Lower leg skin (tissue), 4 donors: ENCODE measurements at regions not wholly inside any gene's neighbourhood (a gene's known extent, or its start where the extent isn't known, plus 50 kb on each side); places are given as distances from the start of the nearest gene placed in this dataset.

Experiments used
- DNase-seq, 2 donors: peaks; one replicate each; pipeline ENCODE4 v3.0.0-alpha.2; 2019; ENCODE audit warnings: low spot score in 2 of 2
- H3K4me3 ChIP-seq: fragments of 200-600 bp; sonication (generic); 2 replicates; pipeline ENCODE4 v1.5.1; 2017; ENCODE audit warnings: mild to moderate bottlenecking, low read depth; ENCODE audit not compliant: poor library complexity, severe bottlenecking
- POLR2A ChIP-seq, 2 donors: fragments of 450-650 bp; IDR thresholded peaks; one replicate each; pipeline ENCODE4 v1.6.1; 2016 to 2017; ENCODE audit warnings: antibody characterized with exemption in 2 of 2, mild to moderate bottlenecking in 1 of 2, moderate library complexity in 1 of 2
- WGBS, 2 donors: methylation state at CpG; one replicate each; pipeline ENCODE4 v1.1.5; 2018; 5-methylcytosine and 5-hydroxymethylcytosine counted together
- intact Hi-C: fragments of 100-400 bp; cut with DNase I; formaldehyde crosslinking; loops from one replicate; pipeline ENCODE4 v1.15.0; 2023; ENCODE audit warnings: low total_unique reads
- TF ChIP-seq, protein P1 (sequence below), 3 donors: fragments of 450-650 bp; IDR thresholded peaks; one replicate each; pipeline ENCODE4 v1.5.1; 2016; ENCODE audit warnings: antibody characterized with exemption in 3 of 3, mild to moderate bottlenecking in 3 of 3, moderate library complexity in 2 of 3

DNA sequence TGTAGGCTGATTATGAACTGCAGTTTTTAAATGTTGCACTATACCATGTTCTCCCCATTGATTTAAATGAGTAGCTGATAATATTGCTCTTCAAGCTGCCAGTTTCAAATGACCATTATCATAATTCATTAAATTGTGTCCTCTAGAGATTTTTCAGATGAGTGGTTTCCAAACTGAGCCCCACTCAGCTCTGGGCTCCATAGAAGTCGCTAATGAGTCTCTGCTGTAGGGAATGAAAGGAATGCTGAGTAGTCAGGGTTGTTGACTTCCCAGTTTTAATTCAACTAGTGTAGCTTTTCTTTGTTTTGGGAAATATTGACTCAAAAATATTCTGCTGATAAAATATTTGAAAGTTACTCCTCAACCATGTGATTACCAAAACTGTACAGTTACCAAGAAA lies 1081.1 kb downstream of the ARAP2 start:
- WGBS, 2 donors = 57 to 79% methylated on average over 1 of the region's 1 CpG
- H3K4me3 ChIP-seq = no peak overlapping the region
- intact Hi-C loops = no loop called here
- TF ChIP-seq POLR2A (IDR thresholded peaks at IDR 0.05) = no peak
- DNase-seq = no peak

DNA sequence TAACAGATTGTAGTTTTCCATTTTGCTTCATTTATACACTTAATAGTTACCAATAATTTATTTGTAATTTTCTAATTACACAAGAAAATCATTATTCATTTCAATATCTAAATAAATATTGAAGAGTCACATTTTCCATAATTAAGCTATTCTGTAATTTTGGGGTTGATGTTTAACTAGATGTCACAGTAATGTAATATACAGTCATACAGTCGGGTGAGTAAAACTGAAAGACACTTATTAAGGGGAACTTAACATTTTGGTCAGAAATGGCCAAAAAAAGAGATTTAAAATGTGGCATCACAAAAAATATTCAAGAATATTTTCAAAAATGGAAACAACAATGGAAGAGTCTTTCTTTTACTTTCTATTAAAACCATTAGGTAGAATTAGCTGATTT lies 1080.3 kb downstream of the ARAP2 start:
- TF ChIP-seq, protein P1, sequence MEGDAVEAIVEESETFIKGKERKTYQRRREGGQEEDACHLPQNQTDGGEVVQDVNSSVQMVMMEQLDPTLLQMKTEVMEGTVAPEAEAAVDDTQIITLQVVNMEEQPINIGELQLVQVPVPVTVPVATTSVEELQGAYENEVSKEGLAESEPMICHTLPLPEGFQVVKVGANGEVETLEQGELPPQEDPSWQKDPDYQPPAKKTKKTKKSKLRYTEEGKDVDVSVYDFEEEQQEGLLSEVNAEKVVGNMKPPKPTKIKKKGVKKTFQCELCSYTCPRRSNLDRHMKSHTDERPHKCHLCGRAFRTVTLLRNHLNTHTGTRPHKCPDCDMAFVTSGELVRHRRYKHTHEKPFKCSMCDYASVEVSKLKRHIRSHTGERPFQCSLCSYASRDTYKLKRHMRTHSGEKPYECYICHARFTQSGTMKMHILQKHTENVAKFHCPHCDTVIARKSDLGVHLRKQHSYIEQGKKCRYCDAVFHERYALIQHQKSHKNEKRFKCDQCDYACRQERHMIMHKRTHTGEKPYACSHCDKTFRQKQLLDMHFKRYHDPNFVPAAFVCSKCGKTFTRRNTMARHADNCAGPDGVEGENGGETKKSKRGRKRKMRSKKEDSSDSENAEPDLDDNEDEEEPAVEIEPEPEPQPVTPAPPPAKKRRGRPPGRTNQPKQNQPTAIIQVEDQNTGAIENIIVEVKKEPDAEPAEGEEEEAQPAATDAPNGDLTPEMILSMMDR (IDR thresholded peaks at IDR 0.05) = no peak
- TF ChIP-seq POLR2A (IDR thresholded peaks at IDR 0.05) = no peak
- intact Hi-C loops = no loop called here
- 86 to 88% methylated on average over 1 of the region's 1 CpG for WGBS, 2 donors
- H3K4me3 ChIP-seq = no peak overlapping the region
- DNase-seq = no peak

DNA sequence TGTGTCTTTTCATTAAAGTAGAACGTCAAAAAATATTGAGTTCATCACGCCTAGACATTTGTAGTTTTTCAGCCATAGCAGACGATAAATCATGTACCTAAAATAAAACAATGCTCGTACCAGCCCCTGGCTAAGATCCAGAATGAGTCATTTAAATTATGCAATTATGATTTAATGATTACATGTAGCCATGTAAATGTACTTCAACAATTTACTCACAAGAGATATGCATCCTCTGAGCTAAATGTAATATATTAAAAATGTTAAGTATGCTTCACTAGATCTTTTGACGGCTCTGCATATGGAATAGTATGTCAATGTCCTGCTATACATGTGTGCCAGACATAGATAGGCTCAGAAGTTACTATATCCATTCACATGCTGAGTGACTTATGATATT lies 1077.8 kb downstream of the ARAP2 start:
- H3K4me3 ChIP-seq = no peak overlapping the region
- DNase-seq = no peak
- TF ChIP-seq, protein P1 (IDR thresholded peaks at IDR 0.05) = no peak
- TF ChIP-seq POLR2A (IDR thresholded peaks at IDR 0.05) = no peak
- WGBS, 2 donors = 35 to 47% methylated on average over 5 of the region's 5 CpGs
- intact Hi-C loops = no loop called here

DNA sequence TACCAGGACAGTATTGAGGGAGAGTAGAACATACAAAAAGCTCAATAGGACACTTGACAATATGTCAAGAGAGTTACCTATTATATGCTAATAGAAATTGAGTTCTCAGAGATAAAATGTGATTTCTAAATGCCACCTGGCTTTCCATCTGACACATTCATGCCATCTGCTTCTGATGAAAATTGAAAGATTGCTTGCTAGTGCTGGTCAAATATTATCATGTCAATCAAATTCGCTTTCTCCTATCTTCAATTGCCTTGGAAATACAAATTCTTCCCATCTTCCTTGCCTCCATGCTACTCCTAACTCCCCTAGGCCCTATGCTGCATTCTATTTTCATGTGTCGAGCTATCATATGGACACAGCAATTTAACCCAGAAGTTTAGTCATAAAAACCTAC lies 1076.9 kb downstream of the ARAP2 start:
- H3K4me3 ChIP-seq = no peak overlapping the region
- WGBS, 2 donors = 57 to 79% methylated on average over 2 of the region's 2 CpGs
- intact Hi-C loops = no loop called here
- TF ChIP-seq, protein P1 (IDR thresholded peaks at IDR 0.05) = no peak
- TF ChIP-seq POLR2A (IDR thresholded peaks at IDR 0.05) = no peak
- DNase-seq = no peak

DNA sequence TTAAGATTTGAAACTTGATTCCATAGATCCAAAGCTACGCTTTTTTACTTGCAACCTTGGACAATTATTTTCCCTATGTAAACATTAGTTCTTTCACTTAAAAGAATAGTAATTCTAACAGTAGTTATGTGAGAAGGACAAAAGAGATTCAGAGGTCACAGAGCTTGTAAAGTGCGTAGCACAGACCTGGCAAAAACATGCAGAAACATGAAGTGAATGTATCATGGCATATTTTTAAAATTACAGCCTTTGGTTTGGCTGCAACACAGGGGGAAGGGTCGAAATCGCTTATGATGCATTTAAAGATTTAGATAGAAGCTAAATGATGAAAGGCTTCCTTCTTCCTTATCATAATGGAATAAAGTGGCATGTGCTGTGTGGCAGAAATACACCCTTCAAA lies 1068.8 kb downstream of the ARAP2 start:
- WGBS, 2 donors = 45 to 46% methylated on average over 4 of the region's 4 CpGs
- no peak for TF ChIP-seq POLR2A (IDR thresholded peaks at IDR 0.05)
- TF ChIP-seq, protein P1 (IDR thresholded peaks at IDR 0.05) = no peak
- DNase-seq = no peak
- intact Hi-C loops = no loop called here
- H3K4me3 ChIP-seq = no peak overlapping the region

DNA sequence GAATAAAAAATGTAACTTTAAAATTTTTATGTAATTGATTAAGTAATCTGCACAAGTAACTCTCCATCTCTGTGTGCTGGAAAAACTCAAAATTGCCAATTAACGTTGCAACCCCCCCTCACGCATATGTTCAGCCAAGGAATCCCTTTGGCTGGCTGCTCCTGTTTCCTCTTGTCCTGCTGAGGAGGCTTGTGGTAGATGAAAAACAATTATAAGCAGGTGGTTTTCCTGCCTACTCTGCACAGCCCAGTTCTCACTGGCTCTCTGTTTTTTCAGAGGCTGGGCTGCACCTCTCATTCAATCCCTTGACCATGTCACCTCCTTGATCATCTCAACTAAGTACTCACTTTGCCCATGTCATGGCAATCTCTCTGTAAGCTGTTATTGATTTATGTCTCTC lies 1068.4 kb downstream of the ARAP2 start:
- intact Hi-C loops = no loop called here
- TF ChIP-seq, protein P1 (IDR thresholded peaks at IDR 0.05) = no peak
- no peak overlapping the region for H3K4me3 ChIP-seq
- DNase-seq = no peak
- 12 to 17% methylated on average over 2 of the region's 2 CpGs for WGBS, 2 donors
